Mesothelial cell of epicardium (in vitro differentiated cells): ENCODE measurements at regions not wholly inside any gene's neighbourhood (a gene's known extent, or its start where the extent isn't known, plus 50 kb on each side); places are given as distances from the start of the nearest gene placed in this dataset.

Experiments used
- DNase-seq, 2 experiments: peaks; one replicate each; pipeline ENCODE4 v3.0.0; 2021; ENCODE audit warnings: low spot score in 2 of 2; ENCODE audit not compliant: unreplicated experiment in 2 of 2
- H3K27ac Mint-ChIP-seq: 2 replicates; pipeline ENCODE4 v1.8.0; 2021; ENCODE audit warnings: mixed read lengths
- H3K27me3 Mint-ChIP-seq: 2 replicates; pipeline ENCODE4 v1.8.0; 2021; ENCODE audit warnings: low read depth, mixed read lengths
- H3K36me3 Mint-ChIP-seq: 2 replicates; pipeline ENCODE4 v1.8.0; 2021; ENCODE audit warnings: mixed read lengths
- H3K4me1 Mint-ChIP-seq: 2 replicates; pipeline ENCODE4 v1.8.0; 2021; ENCODE audit warnings: mixed read lengths
- H3K4me3 Mint-ChIP-seq: 2 replicates; pipeline ENCODE4 v1.8.0; 2021; ENCODE audit warnings: mild to moderate bottlenecking, moderate library complexity, mixed read lengths
- H3K9me3 Mint-ChIP-seq: 2 replicates; pipeline ENCODE4 v1.8.0; 2021; ENCODE audit warnings: mixed read lengths
- CTCF ChIP-seq: fragments of 200-600 bp; sonication (generic); IDR thresholded peaks from one replicate; pipeline ENCODE4 v1.5.0; 2021; ENCODE audit warnings: antibody characterized with exemption; ENCODE audit not compliant: unreplicated experiment

- H3K27ac Mint-ChIP-seq = no peak overlapping the region
- H3K36me3 Mint-ChIP-seq = no peaks in the 10 kb centered on the region
- peaks cover 25% of the 10 kb centered on the region for H3K4me1 Mint-ChIP-seq
- no peak overlapping the region for H3K4me3 Mint-ChIP-seq
- TF ChIP-seq CTCF = no peak
- DNase-seq = no peak
- H3K27me3 Mint-ChIP-seq = peaks cover 25% of the 10 kb centered on the region
- no peaks in the 10 kb centered on the region for H3K9me3 Mint-ChIP-seq
These were observed 401.8 kb downstream of the ARHGEF28 start for GRCh38 chr5:74027732-74028338.

GRCh38 chr5:74026310-74026709 lies 400.3 kb downstream of the ARHGEF28 start:
- no peak for TF ChIP-seq CTCF
- Mint-ChIP-seq H3K27me3 (peaks cover 29% of the 10 kb centered on the region), H3K4me1 (peaks cover 21% of the 10 kb centered on the region), H3K4me3 (no peak overlapping the region), H3K36me3 (no peaks in the 10 kb centered on the region), H3K27ac (no peak overlapping the region), H3K9me3 (peaks cover 4% of the 10 kb centered on the region)
- no peak for DNase-seq

GRCh38 chr5:74021126-74021525 lies 395.1 kb downstream of the ARHGEF28 start:
- Mint-ChIP-seq H3K36me3 (no peaks in the 10 kb centered on the region), H3K9me3 (peaks cover 9% of the 10 kb centered on the region), H3K27me3 (peaks cover 27% of the 10 kb centered on the region), H3K4me3 (no peak overlapping the region), H3K4me1 (peaks cover 39% of the 10 kb centered on the region), H3K27ac (no peak overlapping the region)
- no peak for DNase-seq
- no peak for TF ChIP-seq CTCF

- H3K27me3 Mint-ChIP-seq = peaks cover 27% of the 10 kb centered on the region
- TF ChIP-seq CTCF = no peak
- no peak overlapping the region for H3K27ac Mint-ChIP-seq
- H3K4me3 Mint-ChIP-seq = no peak overlapping the region
- DNase-seq = no peak
- peaks cover 37% of the 10 kb centered on the region for H3K4me1 Mint-ChIP-seq
- H3K9me3 Mint-ChIP-seq = peaks cover 9% of the 10 kb centered on the region
- no peaks in the 10 kb centered on the region for H3K36me3 Mint-ChIP-seq
These were observed 394.5 kb downstream of the ARHGEF28 start for GRCh38 chr5:74020503-74020902.

GRCh38 chr5:74019923-74020322 lies 393.9 kb downstream of the ARHGEF28 start:
- no peak for DNase-seq
- no peak for TF ChIP-seq CTCF
- Mint-ChIP-seq H3K27me3 (peaks cover 27% of the 10 kb centered on the region), H3K36me3 (no peaks in the 10 kb centered on the region), H3K4me3 (no peak overlapping the region), H3K27ac (no peak overlapping the region), H3K9me3 (peaks cover 9% of the 10 kb centered on the region), H3K4me1 (peaks cover 40% of the 10 kb centered on the region)

GRCh38 chr5:74017786-74018211 lies 391.8 kb downstream of the ARHGEF28 start:
- Mint-ChIP-seq H3K27ac (no peak overlapping the region), H3K4me3 (no peak overlapping the region), H3K27me3 (peaks cover 22% of the 10 kb centered on the region), H3K36me3 (no peaks in the 10 kb centered on the region), H3K9me3 (peaks cover 9% of the 10 kb centered on the region), H3K4me1 (peaks cover 40% of the 10 kb centered on the region)
- no peak for DNase-seq
- no peak for TF ChIP-seq CTCF
